ENCODE measurements at regions not wholly inside any gene's neighbourhood (a gene's known extent, or its start where the extent isn't known, plus 50 kb on each side); places are given as distances from the start of the nearest gene placed in this dataset.

DNA sequence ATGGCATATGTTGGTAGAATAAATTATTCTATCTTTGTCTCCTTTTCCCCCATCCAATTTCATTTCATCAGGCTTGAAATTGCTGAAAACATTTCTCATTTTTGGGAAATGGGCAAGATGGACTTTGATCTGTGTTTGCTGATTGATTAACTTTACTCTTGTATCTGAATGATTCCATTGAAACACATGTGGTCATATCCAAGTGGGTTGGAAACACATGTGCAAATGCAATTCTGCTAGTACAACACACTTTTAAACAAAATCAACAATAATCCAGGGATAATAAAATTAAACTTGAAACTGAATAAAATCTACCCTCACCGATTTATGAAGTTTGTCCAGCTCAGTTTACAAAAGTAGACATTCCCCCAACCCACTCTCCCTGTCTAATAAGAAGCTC is 96.9 kb downstream of the EPDR1 start:
- no peak for ATAC-seq
- no peak for TF ChIP-seq ARNTL (CRISPR knock-in tag; IDR thresholded peaks at IDR 0.05; ENCODE audit: borderline replicate concordance, low read depth)
- TF ChIP-seq RARB (CRISPR knock-in tag; IDR thresholded peaks at IDR 0.05), result no peak
- no peak for TF ChIP-seq OSR1 (CRISPR knock-in tag; IDR thresholded peaks at IDR 0.05)
- TF ChIP-seq ESRRG (CRISPR knock-in tag; IDR thresholded peaks at IDR 0.05), result no peak
- TF ChIP-seq, protein P1, sequence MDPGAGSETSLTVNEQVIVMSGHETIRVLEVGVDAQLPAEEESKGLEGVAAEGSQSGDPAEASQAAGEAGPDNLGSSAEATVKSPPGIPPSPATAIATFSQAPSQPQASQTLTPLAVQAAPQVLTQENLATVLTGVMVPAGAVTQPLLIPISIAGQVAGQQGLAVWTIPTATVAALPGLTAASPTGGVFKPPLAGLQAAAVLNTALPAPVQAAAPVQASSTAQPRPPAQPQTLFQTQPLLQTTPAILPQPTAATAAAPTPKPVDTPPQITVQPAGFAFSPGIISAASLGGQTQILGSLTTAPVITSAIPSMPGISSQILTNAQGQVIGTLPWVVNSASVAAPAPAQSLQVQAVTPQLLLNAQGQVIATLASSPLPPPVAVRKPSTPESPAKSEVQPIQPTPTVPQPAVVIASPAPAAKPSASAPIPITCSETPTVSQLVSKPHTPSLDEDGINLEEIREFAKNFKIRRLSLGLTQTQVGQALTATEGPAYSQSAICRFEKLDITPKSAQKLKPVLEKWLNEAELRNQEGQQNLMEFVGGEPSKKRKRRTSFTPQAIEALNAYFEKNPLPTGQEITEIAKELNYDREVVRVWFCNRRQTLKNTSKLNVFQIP (CRISPR knock-in tag; IDR thresholded peaks at IDR 0.05; ENCODE audit: borderline replicate concordance, low read depth), result no peak
- TF ChIP-seq CSDC2 (CRISPR knock-in tag; IDR thresholded peaks at IDR 0.05), result no peak
- no peak for TF ChIP-seq ZNF8 (CRISPR knock-in tag; IDR thresholded peaks at IDR 0.05)
- no peak for TF ChIP-seq ZNF70 (CRISPR knock-in tag; IDR thresholded peaks at IDR 0.05)
- TF ChIP-seq, protein P2, sequence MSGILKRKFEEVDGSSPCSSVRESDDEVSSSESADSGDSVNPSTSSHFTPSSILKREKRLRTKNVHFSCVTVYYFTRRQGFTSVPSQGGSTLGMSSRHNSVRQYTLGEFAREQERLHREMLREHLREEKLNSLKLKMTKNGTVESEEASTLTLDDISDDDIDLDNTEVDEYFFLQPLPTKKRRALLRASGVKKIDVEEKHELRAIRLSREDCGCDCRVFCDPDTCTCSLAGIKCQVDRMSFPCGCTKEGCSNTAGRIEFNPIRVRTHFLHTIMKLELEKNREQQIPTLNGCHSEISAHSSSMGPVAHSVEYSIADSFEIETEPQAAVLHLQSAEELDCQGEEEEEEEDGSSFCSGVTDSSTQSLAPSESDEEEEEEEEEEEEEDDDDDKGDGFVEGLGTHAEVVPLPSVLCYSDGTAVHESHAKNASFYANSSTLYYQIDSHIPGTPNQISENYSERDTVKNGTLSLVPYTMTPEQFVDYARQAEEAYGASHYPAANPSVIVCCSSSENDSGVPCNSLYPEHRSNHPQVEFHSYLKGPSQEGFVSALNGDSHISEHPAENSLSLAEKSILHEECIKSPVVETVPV (CRISPR knock-in tag; IDR thresholded peaks at IDR 0.05), result no peak
- TF ChIP-seq TCF4 (CRISPR knock-in tag; IDR thresholded peaks at IDR 0.05; ENCODE audit: borderline replicate concordance), result no peak
- TF ChIP-seq ZNF565 (CRISPR knock-in tag; conservative IDR thresholded peaks at IDR 0.05; ENCODE audit: low read depth), result no peak
- no peak for TF ChIP-seq ISL1 (CRISPR knock-in tag; IDR thresholded peaks at IDR 0.05)
- no peak for TF ChIP-seq PPARA (CRISPR knock-in tag; IDR thresholded peaks at IDR 0.05; ENCODE audit: borderline replicate concordance)
- TF ChIP-seq, protein P3, sequence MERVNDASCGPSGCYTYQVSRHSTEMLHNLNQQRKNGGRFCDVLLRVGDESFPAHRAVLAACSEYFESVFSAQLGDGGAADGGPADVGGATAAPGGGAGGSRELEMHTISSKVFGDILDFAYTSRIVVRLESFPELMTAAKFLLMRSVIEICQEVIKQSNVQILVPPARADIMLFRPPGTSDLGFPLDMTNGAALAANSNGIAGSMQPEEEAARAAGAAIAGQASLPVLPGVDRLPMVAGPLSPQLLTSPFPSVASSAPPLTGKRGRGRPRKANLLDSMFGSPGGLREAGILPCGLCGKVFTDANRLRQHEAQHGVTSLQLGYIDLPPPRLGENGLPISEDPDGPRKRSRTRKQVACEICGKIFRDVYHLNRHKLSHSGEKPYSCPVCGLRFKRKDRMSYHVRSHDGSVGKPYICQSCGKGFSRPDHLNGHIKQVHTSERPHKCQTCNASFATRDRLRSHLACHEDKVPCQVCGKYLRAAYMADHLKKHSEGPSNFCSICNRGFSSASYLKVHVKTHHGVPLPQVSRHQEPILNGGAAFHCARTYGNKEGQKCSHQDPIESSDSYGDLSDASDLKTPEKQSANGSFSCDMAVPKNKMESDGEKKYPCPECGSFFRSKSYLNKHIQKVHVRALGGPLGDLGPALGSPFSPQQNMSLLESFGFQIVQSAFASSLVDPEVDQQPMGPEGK (CRISPR knock-in tag; IDR thresholded peaks at IDR 0.05; ENCODE audit: borderline replicate concordance), result no peak
- TF ChIP-seq GLIS3 (CRISPR knock-in tag; IDR thresholded peaks at IDR 0.05), result no peak
- TF ChIP-seq, protein P4, sequence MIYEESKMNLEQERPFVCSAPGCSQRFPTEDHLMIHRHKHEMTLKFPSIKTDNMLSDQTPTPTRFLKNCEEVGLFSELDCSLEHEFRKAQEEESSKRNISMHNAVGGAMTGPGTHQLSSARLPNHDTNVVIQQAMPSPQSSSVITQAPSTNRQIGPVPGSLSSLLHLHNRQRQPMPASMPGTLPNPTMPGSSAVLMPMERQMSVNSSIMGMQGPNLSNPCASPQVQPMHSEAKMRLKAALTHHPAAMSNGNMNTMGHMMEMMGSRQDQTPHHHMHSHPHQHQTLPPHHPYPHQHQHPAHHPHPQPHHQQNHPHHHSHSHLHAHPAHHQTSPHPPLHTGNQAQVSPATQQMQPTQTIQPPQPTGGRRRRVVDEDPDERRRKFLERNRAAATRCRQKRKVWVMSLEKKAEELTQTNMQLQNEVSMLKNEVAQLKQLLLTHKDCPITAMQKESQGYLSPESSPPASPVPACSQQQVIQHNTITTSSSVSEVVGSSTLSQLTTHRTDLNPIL (CRISPR knock-in tag; IDR thresholded peaks at IDR 0.05; ENCODE audit: low read depth), result no peak
- TF ChIP-seq SNAI2 (CRISPR knock-in tag; IDR thresholded peaks at IDR 0.05), result no peak
- no peak for TF ChIP-seq BACH2 (CRISPR knock-in tag; IDR thresholded peaks at IDR 0.05; ENCODE audit: borderline replicate concordance)

DNA sequence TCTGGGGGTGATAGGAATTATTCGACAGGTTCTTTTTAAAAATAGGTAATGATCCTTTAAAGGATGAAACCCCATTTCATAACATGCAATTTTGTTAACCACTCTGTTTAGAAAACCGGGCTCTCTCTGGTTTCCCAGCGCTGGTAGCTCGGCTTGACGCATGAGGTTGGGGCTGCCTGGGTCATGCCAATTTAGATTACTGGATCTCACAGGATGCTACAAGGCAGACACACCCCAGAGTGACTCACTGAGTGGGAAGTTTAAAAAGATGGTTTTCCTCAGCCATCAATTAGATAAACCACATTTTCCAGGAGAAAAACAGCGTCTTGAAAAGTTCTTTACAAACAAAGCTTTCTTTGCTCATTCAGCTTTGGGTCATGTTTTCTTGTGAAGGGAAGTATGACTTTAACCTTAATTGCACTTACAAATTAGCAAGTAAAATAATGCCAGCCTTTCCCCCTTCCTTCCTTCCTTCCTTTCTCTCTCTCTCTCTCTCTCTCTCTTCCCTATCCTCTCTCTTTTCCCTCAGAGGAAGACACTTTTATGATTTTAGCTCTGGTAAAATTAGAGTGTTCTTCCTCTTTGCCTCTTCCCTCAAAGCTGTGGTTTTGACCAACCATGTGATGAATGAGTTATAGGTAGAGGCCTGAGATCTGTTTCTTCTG is 99.8 kb downstream of the EPDR1 start:
- TF ChIP-seq ARNTL (CRISPR knock-in tag; IDR thresholded peaks at IDR 0.05; ENCODE audit: borderline replicate concordance, low read depth) (no peak), SNAI2 (CRISPR knock-in tag; IDR thresholded peaks at IDR 0.05) (no peak), CSDC2 (CRISPR knock-in tag; IDR thresholded peaks at IDR 0.05) (no peak), PPARA (CRISPR knock-in tag; IDR thresholded peaks at IDR 0.05; ENCODE audit: borderline replicate concordance) (no peak), ESRRG (CRISPR knock-in tag; IDR thresholded peaks at IDR 0.05) (no peak), ZNF8 (CRISPR knock-in tag; IDR thresholded peaks at IDR 0.05) (no peak), ZNF70 (CRISPR knock-in tag; IDR thresholded peaks at IDR 0.05) (no peak), RARB (CRISPR knock-in tag; IDR thresholded peaks at IDR 0.05) (no peak), OSR1 (CRISPR knock-in tag; IDR thresholded peaks at IDR 0.05) (no peak), TCF4 (CRISPR knock-in tag; IDR thresholded peaks at IDR 0.05; ENCODE audit: borderline replicate concordance) (no peak), ZC3H10 (CRISPR knock-in tag; IDR thresholded peaks at IDR 0.05) (no peak), BACH2 (CRISPR knock-in tag; IDR thresholded peaks at IDR 0.05; ENCODE audit: borderline replicate concordance) (no peak), GLIS3 (CRISPR knock-in tag; IDR thresholded peaks at IDR 0.05) (no peak), ISL1 (CRISPR knock-in tag; IDR thresholded peaks at IDR 0.05) (no peak), ZFP30 (CRISPR knock-in tag; IDR thresholded peaks at IDR 0.05) (no peak), ZFP3 (CRISPR knock-in tag; IDR thresholded peaks at IDR 0.05) (no peak), ZNF565 (CRISPR knock-in tag; conservative IDR thresholded peaks at IDR 0.05; ENCODE audit: low read depth) (no peak)
- TF ChIP-seq, protein P2 (CRISPR knock-in tag; IDR thresholded peaks at IDR 0.05), result no peak
- TF ChIP-seq, protein P5, sequence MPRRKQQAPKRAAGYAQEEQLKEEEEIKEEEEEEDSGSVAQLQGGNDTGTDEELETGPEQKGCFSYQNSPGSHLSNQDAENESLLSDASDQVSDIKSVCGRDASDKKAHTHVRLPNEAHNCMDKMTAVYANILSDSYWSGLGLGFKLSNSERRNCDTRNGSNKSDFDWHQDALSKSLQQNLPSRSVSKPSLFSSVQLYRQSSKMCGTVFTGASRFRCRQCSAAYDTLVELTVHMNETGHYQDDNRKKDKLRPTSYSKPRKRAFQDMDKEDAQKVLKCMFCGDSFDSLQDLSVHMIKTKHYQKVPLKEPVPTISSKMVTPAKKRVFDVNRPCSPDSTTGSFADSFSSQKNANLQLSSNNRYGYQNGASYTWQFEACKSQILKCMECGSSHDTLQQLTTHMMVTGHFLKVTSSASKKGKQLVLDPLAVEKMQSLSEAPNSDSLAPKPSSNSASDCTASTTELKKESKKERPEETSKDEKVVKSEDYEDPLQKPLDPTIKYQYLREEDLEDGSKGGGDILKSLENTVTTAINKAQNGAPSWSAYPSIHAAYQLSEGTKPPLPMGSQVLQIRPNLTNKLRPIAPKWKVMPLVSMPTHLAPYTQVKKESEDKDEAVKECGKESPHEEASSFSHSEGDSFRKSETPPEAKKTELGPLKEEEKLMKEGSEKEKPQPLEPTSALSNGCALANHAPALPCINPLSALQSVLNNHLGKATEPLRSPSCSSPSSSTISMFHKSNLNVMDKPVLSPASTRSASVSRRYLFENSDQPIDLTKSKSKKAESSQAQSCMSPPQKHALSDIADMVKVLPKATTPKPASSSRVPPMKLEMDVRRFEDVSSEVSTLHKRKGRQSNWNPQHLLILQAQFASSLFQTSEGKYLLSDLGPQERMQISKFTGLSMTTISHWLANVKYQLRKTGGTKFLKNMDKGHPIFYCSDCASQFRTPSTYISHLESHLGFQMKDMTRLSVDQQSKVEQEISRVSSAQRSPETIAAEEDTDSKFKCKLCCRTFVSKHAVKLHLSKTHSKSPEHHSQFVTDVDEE (CRISPR knock-in tag; IDR thresholded peaks at IDR 0.05), result no peak
- TF ChIP-seq, protein P1 (CRISPR knock-in tag; IDR thresholded peaks at IDR 0.05; ENCODE audit: borderline replicate concordance, low read depth), result no peak
- no peak for ATAC-seq

Measured in SK-N-SH treated with all-trans-retinoic acid at 6 μM for 48 hours (cell line).